ENCODE measurements at regions not wholly inside any gene's neighbourhood (a gene's known extent, or its start where the extent isn't known, plus 50 kb on each side); places are given as distances from the start of the nearest gene placed in this dataset.
"Not testable (repeated sequence)": the region's sequence is repeated elsewhere in the genome, so short reads cannot be mapped to it uniquely, and the experiment has no call there.

- H3K4me3 ChIP-seq (ENCODE audit: low read length in 2 of 2): no peak overlapping the region
- peaks cover 0 to 3% (median 0%) of the 10 kb centered on the region in 3 experiments for H3K27me3 ChIP-seq (ENCODE audit: control insufficient read depth in 3 of 3, insufficient read depth in 3 of 3, low read depth in 1 of 3, low read length in 3 of 3)
- H3K9me3 ChIP-seq (replicated peaks in 1 of 2; ENCODE audit: control insufficient read depth in 2 of 2, insufficient read depth in 1 of 2, low read depth in 1 of 2, low read length in 2 of 2): no peaks in the 10 kb centered on the region
- no peak overlapping the region for H3K14ac ChIP-seq (ENCODE audit: low read length)
- H2BK15ac ChIP-seq (ENCODE audit: low read length): no peak overlapping the region
- no peak overlapping the region for H2AK5ac ChIP-seq (ENCODE audit: low read depth, low read length)
- no peak overlapping the region for H4K8ac ChIP-seq (ENCODE audit: low read depth, low read length)
- no peak overlapping the region for H3K23ac ChIP-seq (ENCODE audit: low read depth, low read length, poor library complexity)
- no peak for DNase-seq (ENCODE audit: low spot score)
- H2BK12ac ChIP-seq (ENCODE audit: low read length): no peak overlapping the region
- no peak overlapping the region for H2BK120ac ChIP-seq (ENCODE audit: low read depth, low read length)
- H2BK5ac ChIP-seq (ENCODE audit: low read length): no peak overlapping the region
- no peak overlapping the region for H2AFZ ChIP-seq (ENCODE audit: low read length)
- H3K79me1 ChIP-seq (ENCODE audit: low read depth, low read length): no peaks in the 10 kb centered on the region
- no peaks in the 10 kb centered on the region for H3K4me1 ChIP-seq (ENCODE audit: control insufficient read depth in 2 of 2, insufficient read depth in 1 of 2, low read depth in 1 of 2, low read length in 2 of 2)
- H3K9ac ChIP-seq (ENCODE audit: low read depth, low read length, poor library complexity): no peak overlapping the region
- H3K4ac ChIP-seq (ENCODE audit: low read length): no peak overlapping the region
- H3K4me2 ChIP-seq (ENCODE audit: insufficient read depth, low read length, poor library complexity, severe bottlenecking): no peak overlapping the region
- H3K36me3 ChIP-seq (replicated peaks in 1 of 2; ENCODE audit: control insufficient read depth in 2 of 2, insufficient read depth in 2 of 2, low read length in 2 of 2): no peaks in the 10 kb centered on the region
- H3K27ac ChIP-seq (replicated peaks; ENCODE audit: low read length): no peak overlapping the region
- no peak overlapping the region for H3K18ac ChIP-seq (ENCODE audit: low read length)
- no peak overlapping the region for H4K91ac ChIP-seq (ENCODE audit: low read depth, low read length, poor library complexity)
- WGBS, 2 donors (ENCODE audit: extremely low coverage in 2 of 2, insufficient read length in 2 of 2, insufficient replicate concordance in 1 of 2): no CpG with 5 or more reads among the region's 4 CpGs
These were observed 226.2 kb downstream of the TACR3 start for GRCh38 chr4:103493450-103494159.

GRCh38 chr4:103485296-103485695 lies 234.5 kb downstream of the TACR3 start:
- not testable (repeated sequence) for DNase-seq (ENCODE audit: low spot score); H3K36me3 ChIP-seq (replicated peaks in 1 of 2; ENCODE audit: control insufficient read depth in 2 of 2, insufficient read depth in 2 of 2, low read length in 2 of 2); H3K4ac ChIP-seq (ENCODE audit: low read length); H3K4me3 ChIP-seq (ENCODE audit: low read length in 2 of 2); H3K18ac ChIP-seq (ENCODE audit: low read length); H3K23ac ChIP-seq (ENCODE audit: low read depth, low read length, poor library complexity); H4K91ac ChIP-seq (ENCODE audit: low read depth, low read length, poor library complexity); H2BK15ac ChIP-seq (ENCODE audit: low read length); H3K9ac ChIP-seq (ENCODE audit: low read depth, low read length, poor library complexity); H3K4me2 ChIP-seq (ENCODE audit: insufficient read depth, low read length, poor library complexity, severe bottlenecking); H3K14ac ChIP-seq (ENCODE audit: low read length); H2BK120ac ChIP-seq (ENCODE audit: low read depth, low read length); H2BK12ac ChIP-seq (ENCODE audit: low read length); H4K8ac ChIP-seq (ENCODE audit: low read depth, low read length); H3K9me3 ChIP-seq (replicated peaks in 1 of 2; ENCODE audit: control insufficient read depth in 2 of 2, insufficient read depth in 1 of 2, low read depth in 1 of 2, low read length in 2 of 2); H3K4me1 ChIP-seq (ENCODE audit: control insufficient read depth in 2 of 2, insufficient read depth in 1 of 2, low read depth in 1 of 2, low read length in 2 of 2); H3K79me1 ChIP-seq (ENCODE audit: low read depth, low read length); H3K27ac ChIP-seq (replicated peaks; ENCODE audit: low read length); H2AK5ac ChIP-seq (ENCODE audit: low read depth, low read length); H3K27me3 ChIP-seq (ENCODE audit: control insufficient read depth in 3 of 3, insufficient read depth in 3 of 3, low read depth in 1 of 3, low read length in 3 of 3); H2BK5ac ChIP-seq (ENCODE audit: low read length)
- peak overlapping the region; percentile 15 for H2AFZ ChIP-seq (ENCODE audit: low read length)
- no CpG with 5 or more reads among the region's 4 CpGs for WGBS, 2 donors (ENCODE audit: extremely low coverage in 2 of 2, insufficient read length in 2 of 2, insufficient replicate concordance in 1 of 2)

GRCh38 chr4:103484521-103484920 lies 235.3 kb downstream of the TACR3 start:
- Histone ChIP-seq H3K4me1 (ENCODE audit: control insufficient read depth in 2 of 2, insufficient read depth in 1 of 2, low read depth in 1 of 2, low read length in 2 of 2) (no peaks in the 10 kb centered on the region), H3K18ac (ENCODE audit: low read length) (no peak overlapping the region), H3K4me2 (ENCODE audit: insufficient read depth, low read length, poor library complexity, severe bottlenecking) (no peak overlapping the region), H2BK15ac (ENCODE audit: low read length) (no peak overlapping the region), H2BK12ac (ENCODE audit: low read length) (no peak overlapping the region), H3K14ac (ENCODE audit: low read length) (no peak overlapping the region), H2AK5ac (ENCODE audit: low read depth, low read length) (no peak overlapping the region), H3K4me3 (ENCODE audit: low read length in 2 of 2) (no peak overlapping the region), H4K8ac (ENCODE audit: low read depth, low read length) (no peak overlapping the region), H3K9me3 (replicated peaks in 1 of 2; ENCODE audit: control insufficient read depth in 2 of 2, insufficient read depth in 1 of 2, low read depth in 1 of 2, low read length in 2 of 2) (no peaks in the 10 kb centered on the region), H3K23ac (ENCODE audit: low read depth, low read length, poor library complexity) (no peak overlapping the region), H3K79me1 (ENCODE audit: low read depth, low read length) (no peaks in the 10 kb centered on the region), H2AFZ (ENCODE audit: low read length) (peak overlapping the region; percentile 49), H3K27me3 (ENCODE audit: control insufficient read depth in 3 of 3, insufficient read depth in 3 of 3, low read depth in 1 of 3, low read length in 3 of 3) (no peaks in the 10 kb centered on the region), H4K91ac (ENCODE audit: low read depth, low read length, poor library complexity) (no peak overlapping the region), H3K36me3 (replicated peaks in 1 of 2; ENCODE audit: control insufficient read depth in 2 of 2, insufficient read depth in 2 of 2, low read length in 2 of 2) (no peaks in the 10 kb centered on the region), H3K27ac (replicated peaks; ENCODE audit: low read length) (no peak overlapping the region), H3K4ac (ENCODE audit: low read length) (no peak overlapping the region), H3K9ac (ENCODE audit: low read depth, low read length, poor library complexity) (no peak overlapping the region), H2BK5ac (ENCODE audit: low read length) (no peak overlapping the region), H2BK120ac (ENCODE audit: low read depth, low read length) (no peak overlapping the region)
- no peak for DNase-seq (ENCODE audit: low spot score)
- WGBS, 2 donors (ENCODE audit: extremely low coverage in 2 of 2, insufficient read length in 2 of 2, insufficient replicate concordance in 1 of 2): no CpG with 5 or more reads among the region's 3 CpGs

- H4K8ac ChIP-seq (ENCODE audit: low read depth, low read length): peak overlapping the region; percentile 82
These were observed 236.9 kb downstream of the TACR3 start for GRCh38 chr4:103482893-103483292.

More at GRCh38 chr4:103482893-103483292, 236.9 kb downstream of the TACR3 start:
- DNase-seq (ENCODE audit: low spot score): no peak
- peak overlapping the region; percentile 85 for H3K18ac ChIP-seq (ENCODE audit: low read length)
- H2BK12ac ChIP-seq (ENCODE audit: low read length): no peak overlapping the region
- no peak overlapping the region for H4K91ac ChIP-seq (ENCODE audit: low read depth, low read length, poor library complexity)
- no peak overlapping the region for H3K23ac ChIP-seq (ENCODE audit: low read depth, low read length, poor library complexity)
- no peak overlapping the region for H2BK15ac ChIP-seq (ENCODE audit: low read length)
- H2BK120ac ChIP-seq (ENCODE audit: low read depth, low read length): no peak overlapping the region
- H2AFZ ChIP-seq (ENCODE audit: low read length): peak overlapping the region; percentile 15
- no peak overlapping the region for H3K4me3 ChIP-seq (ENCODE audit: low read length in 2 of 2)
- no peaks in the 10 kb centered on the region for H3K79me1 ChIP-seq (ENCODE audit: low read depth, low read length)
- H3K4ac ChIP-seq (ENCODE audit: low read length): no peak overlapping the region
- H3K27me3 ChIP-seq (ENCODE audit: control insufficient read depth in 3 of 3, insufficient read depth in 3 of 3, low read depth in 1 of 3, low read length in 3 of 3): no peaks in the 10 kb centered on the region
- H2AK5ac ChIP-seq (ENCODE audit: low read depth, low read length): no peak overlapping the region
- H3K9ac ChIP-seq (ENCODE audit: low read depth, low read length, poor library complexity): no peak overlapping the region
- H2BK5ac ChIP-seq (ENCODE audit: low read length): no peak overlapping the region
- no peak overlapping the region for H3K4me2 ChIP-seq (ENCODE audit: insufficient read depth, low read length, poor library complexity, severe bottlenecking)
- H3K4me1 ChIP-seq (ENCODE audit: control insufficient read depth in 2 of 2, insufficient read depth in 1 of 2, low read depth in 1 of 2, low read length in 2 of 2): no peaks in the 10 kb centered on the region
- H3K27ac ChIP-seq (replicated peaks; ENCODE audit: low read length): no peak overlapping the region
- no CpG with 5 or more reads among the region's 2 CpGs for WGBS, 2 donors (ENCODE audit: extremely low coverage in 2 of 2, insufficient read length in 2 of 2, insufficient replicate concordance in 1 of 2)
- H3K36me3 ChIP-seq (replicated peaks in 1 of 2; ENCODE audit: control insufficient read depth in 2 of 2, insufficient read depth in 2 of 2, low read length in 2 of 2): no peaks in the 10 kb centered on the region
- H3K9me3 ChIP-seq (replicated peaks in 1 of 2; ENCODE audit: control insufficient read depth in 2 of 2, insufficient read depth in 1 of 2, low read depth in 1 of 2, low read length in 2 of 2): no peaks in the 10 kb centered on the region
- H3K14ac ChIP-seq (ENCODE audit: low read length): no peak overlapping the region
